ENCODE measurements at regions not wholly inside any gene's neighbourhood (a gene's known extent, or its start where the extent isn't known, plus 50 kb on each side); places are given as distances from the start of the nearest gene placed in this dataset.

DNA sequence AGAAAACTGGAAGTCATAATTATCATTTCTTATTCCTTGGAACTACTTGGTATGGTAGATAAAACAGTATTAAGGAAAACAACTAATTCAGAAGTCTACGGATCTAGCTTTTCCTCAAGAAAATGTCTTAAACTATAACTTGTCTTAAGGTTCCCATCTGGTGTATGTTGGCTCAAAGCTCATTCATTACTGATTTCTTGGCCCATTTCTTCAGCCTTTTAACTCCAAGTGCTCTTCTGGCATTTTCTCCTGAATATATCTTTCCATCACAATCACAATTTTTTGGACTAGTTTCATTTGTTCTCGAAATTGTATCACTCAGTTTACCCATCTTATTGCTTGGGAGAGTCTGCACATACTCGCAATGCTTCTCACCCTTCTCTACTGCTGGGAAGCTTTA is 150.1 kb downstream of the C12orf50 start:
- 50% methylated on average over 3 of the region's 3 CpGs for WGBS
- ATAC-seq (no peak), DNase-seq (no peak)
- no peaks in the 10 kb centered on the region for H3K9me3 ChIP-seq (ENCODE audit: control insufficient read depth, low read length)
- H3K27ac ChIP-seq (ENCODE audit: low read length) = no peak overlapping the region
- no peak overlapping the region for H3K4me3 ChIP-seq (ENCODE audit: low read length)
- H3K4me1 ChIP-seq (ENCODE audit: control insufficient read depth, insufficient read depth, low read length) = no peaks in the 10 kb centered on the region
- intact Hi-C loops (cut with DNase I) = no loop called here
- no peaks in the 10 kb centered on the region for H3K27me3 ChIP-seq (ENCODE audit: control insufficient read depth, insufficient read depth)

DNA sequence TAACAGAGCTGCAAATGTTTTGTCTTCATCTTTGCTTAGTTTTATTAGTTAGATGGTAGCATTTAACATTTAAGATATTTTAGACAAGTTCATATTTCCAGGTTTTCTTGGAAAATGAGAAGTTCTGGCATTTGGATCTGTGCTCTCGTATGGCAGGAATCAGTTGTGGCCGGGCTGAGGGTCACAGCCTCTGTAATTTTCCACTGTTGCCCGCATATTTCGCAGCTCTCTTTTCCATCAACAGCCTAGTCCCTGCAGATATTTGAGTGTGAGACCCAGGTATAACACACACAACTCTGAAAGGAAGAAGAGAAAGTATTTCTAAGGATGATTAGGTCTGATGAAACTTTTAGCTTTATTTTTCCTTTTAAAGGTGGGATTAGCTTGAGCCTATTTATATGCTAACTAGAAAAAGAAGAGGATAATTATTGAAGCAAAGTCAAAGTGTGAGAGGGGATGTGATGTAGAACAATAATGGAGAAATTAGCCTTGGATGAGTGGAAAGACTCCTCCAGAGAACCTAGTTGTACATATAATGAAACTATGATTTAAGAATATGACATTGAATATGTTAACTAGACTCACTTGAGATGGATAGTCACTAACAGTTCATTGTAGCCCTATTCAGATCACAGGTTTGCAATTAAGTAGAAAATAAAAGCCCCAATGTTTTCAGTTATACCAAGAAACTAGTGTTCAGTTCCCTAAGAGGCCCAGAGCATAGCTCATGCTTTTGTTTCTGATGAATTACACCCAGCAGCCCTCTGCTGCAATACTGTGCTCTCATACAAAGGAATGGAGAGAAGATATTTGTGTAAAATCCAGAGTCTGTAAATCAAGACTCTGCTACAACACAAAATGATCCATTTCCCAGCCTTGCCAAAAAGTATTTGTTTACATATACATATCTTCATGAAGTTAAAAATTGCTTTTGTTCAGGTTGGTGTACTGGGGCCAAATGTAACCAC is 158.4 kb downstream of the C12orf50 start:
- H3K27ac ChIP-seq (ENCODE audit: low read length) = no peak overlapping the region
- H3K4me1 ChIP-seq (ENCODE audit: control insufficient read depth, insufficient read depth, low read length) = no peaks in the 10 kb centered on the region
- ATAC-seq = no peak
- intact Hi-C loops (cut with DNase I) = no loop called here
- WGBS = 75% methylated on average over 4 of the region's 4 CpGs
- H3K4me3 ChIP-seq (ENCODE audit: low read length) = no peak overlapping the region
- H3K9me3 ChIP-seq (ENCODE audit: control insufficient read depth, low read length) = no peaks in the 10 kb centered on the region
- DNase-seq = no peak
- H3K27me3 ChIP-seq (ENCODE audit: control insufficient read depth, insufficient read depth) = no peaks in the 10 kb centered on the region

DNA sequence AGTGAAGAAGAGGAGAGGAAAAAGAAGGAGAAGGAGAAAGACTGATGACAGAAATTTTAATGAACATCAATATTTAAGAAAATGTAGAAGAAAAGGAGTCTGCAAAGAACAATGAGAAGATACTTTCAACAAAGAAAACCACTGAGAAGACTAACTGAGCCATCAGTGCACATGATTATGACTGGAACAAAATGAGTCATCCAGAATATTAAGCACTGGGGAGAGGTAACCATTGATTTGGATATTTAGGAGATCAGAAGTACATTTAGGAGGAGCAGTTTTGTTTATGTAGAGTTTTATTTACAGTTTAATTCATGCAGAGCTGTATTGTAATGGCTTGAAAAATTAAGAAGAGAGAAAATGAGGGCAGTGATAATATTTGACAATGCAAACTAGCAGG is 159.1 kb downstream of the C12orf50 start:
- no peak for DNase-seq
- intact Hi-C loops (cut with DNase I) = no loop called here
- H3K27me3 ChIP-seq (ENCODE audit: control insufficient read depth, insufficient read depth) = no peaks in the 10 kb centered on the region
- H3K9me3 ChIP-seq (ENCODE audit: control insufficient read depth, low read length) = no peaks in the 10 kb centered on the region
- ATAC-seq = no peak
- no peak overlapping the region for H3K4me3 ChIP-seq (ENCODE audit: low read length)
- no peaks in the 10 kb centered on the region for H3K4me1 ChIP-seq (ENCODE audit: control insufficient read depth, insufficient read depth, low read length)
- no peak overlapping the region for H3K27ac ChIP-seq (ENCODE audit: low read length)

DNA sequence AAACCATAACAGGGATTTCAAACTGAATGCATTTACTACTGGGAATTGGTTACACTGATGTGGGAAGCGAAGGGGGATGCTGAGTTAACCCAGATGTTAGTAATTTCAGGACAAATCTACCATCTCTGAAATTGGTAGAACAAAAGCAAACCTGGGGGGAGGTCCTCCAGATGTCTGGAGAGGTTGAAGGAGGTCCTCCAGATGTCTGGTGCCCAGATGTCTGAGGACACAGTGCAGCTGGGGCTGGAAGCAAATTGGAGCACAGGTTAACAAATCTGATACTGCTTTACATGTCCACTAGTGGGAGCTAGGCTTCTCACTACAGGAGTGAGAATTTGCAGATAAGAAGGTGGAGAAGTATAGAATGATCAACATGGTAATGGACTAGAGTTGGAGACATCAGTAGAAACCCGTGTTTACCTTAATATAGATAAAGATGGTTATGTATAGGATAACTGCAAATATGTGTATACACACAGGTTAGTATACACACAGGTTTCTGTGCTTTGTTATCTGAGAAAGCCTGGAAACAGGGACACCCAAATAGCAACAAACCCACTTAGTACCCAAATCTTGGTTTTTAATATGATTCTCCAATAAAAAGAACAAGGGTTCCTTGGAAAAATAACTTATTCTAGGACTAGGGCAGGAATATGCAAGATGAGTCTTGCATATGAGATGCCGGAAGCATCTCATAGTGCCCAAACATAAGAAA is 162.5 kb downstream of the C12orf50 start:
- intact Hi-C loops (cut with DNase I) = no loop called here
- H3K27ac ChIP-seq (ENCODE audit: low read length) = no peak overlapping the region
- WGBS = 80% methylated on average over 3 of the region's 3 CpGs

DNA sequence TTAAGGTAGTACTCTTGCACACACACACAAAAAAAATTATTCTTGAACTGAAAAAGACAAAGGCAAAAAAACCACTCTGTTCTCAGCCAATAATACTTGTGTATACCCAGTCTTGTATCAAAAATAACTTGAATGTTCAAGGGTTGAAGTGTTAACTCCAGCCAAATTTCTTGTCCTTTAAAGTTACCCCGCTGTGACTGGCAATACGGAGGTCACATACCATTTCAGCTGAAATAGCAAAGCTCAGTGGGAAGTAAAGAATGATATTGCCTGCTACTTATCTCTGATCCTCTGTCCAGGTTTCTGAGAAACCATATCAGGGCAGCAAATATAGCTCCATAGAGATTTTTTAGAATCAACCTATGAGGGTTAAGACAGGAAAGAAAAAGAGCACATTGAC is 167.4 kb downstream of the C12orf50 start:
- no peaks in the 10 kb centered on the region for H3K4me1 ChIP-seq (ENCODE audit: control insufficient read depth, insufficient read depth, low read length)
- no peak overlapping the region for H3K27ac ChIP-seq (ENCODE audit: low read length)
- H3K9me3 ChIP-seq (ENCODE audit: control insufficient read depth, low read length) = no peaks in the 10 kb centered on the region
- WGBS = 40% methylated on average over 2 of the region's 2 CpGs
- no peak for ATAC-seq
- no peak for DNase-seq
- H3K27me3 ChIP-seq (ENCODE audit: control insufficient read depth, insufficient read depth) = no peaks in the 10 kb centered on the region
- intact Hi-C loops (cut with DNase I) = no loop called here
- no peak overlapping the region for H3K4me3 ChIP-seq (ENCODE audit: low read length)

More for the DNA sequence above, 162.5 kb downstream of the C12orf50 start:
- Histone ChIP-seq H3K9me3 (ENCODE audit: control insufficient read depth, low read length) (no peaks in the 10 kb centered on the region), H3K4me3 (ENCODE audit: low read length) (no peak overlapping the region), H3K27me3 (ENCODE audit: control insufficient read depth, insufficient read depth) (no peaks in the 10 kb centered on the region), H3K4me1 (ENCODE audit: control insufficient read depth, insufficient read depth, low read length) (no peaks in the 10 kb centered on the region)
- no peak for ATAC-seq
- DNase-seq = no peak

DNA sequence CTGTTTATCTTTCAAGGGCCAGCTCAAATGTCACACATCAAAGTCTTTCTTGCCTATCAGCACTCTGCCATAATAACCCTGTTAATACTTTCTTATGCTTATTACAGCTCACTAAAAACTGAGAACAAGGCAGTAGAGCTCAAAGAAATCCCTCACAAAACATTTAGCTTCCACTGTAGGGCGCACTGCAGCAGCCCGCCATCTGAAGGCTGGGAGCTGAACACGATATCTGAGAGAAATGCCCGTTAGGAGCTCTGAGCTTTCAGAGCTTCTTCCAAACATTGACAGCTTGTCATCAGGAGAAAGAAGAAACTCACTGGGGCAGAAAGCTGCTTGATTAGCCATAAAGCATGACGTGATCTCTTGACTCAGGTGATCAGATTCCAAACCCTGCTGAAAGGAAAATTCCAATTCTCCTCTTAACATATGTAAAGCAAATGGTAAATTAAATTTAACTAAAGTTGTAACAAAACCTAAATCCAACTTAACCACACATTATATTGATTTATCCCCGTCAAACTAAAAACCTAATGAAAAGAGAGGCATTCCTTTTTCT is 175.7 kb downstream of the C12orf50 start:
- Histone ChIP-seq H3K4me1 (ENCODE audit: control insufficient read depth, insufficient read depth, low read length) (no peaks in the 10 kb centered on the region), H3K4me3 (ENCODE audit: low read length) (no peak overlapping the region), H3K27ac (ENCODE audit: low read length) (no peak overlapping the region), H3K9me3 (ENCODE audit: control insufficient read depth, low read length) (no peaks in the 10 kb centered on the region), H3K27me3 (ENCODE audit: control insufficient read depth, insufficient read depth) (no peaks in the 10 kb centered on the region)
- DNase-seq (no peak), ATAC-seq (no peak)
- intact Hi-C loops (cut with DNase I) = no loop called here
- 88% methylated on average over 6 of the region's 6 CpGs for WGBS

DNA sequence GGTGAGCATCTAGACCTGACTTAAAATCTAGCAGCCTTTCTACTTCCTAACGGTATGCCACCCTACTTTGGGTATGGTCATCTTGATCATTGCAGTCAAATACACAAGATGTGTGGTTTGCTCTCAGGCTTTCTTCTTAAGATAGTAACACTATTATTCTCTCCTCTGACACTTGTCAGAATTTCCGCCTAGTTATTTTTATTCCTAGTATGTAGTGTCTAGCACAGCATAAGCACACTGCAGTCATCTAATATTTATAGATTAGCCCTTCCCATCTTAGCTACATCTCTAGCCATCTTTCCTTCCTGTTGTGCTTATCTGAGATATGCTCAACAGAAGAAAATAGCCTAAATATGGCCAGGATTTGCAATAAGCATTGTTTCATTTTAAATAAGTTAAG is 180.1 kb downstream of the C12orf50 start:
- 50% methylated on average over 2 of the region's 2 CpGs for WGBS
- no peak for ATAC-seq
- no peak for DNase-seq
- no peaks in the 10 kb centered on the region for H3K4me1 ChIP-seq (ENCODE audit: control insufficient read depth, insufficient read depth, low read length)
- H3K27me3 ChIP-seq (ENCODE audit: control insufficient read depth, insufficient read depth) = no peaks in the 10 kb centered on the region
- H3K9me3 ChIP-seq (ENCODE audit: control insufficient read depth, low read length) = no peaks in the 10 kb centered on the region
- H3K4me3 ChIP-seq (ENCODE audit: low read length) = no peak overlapping the region
- no peak overlapping the region for H3K27ac ChIP-seq (ENCODE audit: low read length)
- intact Hi-C loops (cut with DNase I) = no loop called here

DNA sequence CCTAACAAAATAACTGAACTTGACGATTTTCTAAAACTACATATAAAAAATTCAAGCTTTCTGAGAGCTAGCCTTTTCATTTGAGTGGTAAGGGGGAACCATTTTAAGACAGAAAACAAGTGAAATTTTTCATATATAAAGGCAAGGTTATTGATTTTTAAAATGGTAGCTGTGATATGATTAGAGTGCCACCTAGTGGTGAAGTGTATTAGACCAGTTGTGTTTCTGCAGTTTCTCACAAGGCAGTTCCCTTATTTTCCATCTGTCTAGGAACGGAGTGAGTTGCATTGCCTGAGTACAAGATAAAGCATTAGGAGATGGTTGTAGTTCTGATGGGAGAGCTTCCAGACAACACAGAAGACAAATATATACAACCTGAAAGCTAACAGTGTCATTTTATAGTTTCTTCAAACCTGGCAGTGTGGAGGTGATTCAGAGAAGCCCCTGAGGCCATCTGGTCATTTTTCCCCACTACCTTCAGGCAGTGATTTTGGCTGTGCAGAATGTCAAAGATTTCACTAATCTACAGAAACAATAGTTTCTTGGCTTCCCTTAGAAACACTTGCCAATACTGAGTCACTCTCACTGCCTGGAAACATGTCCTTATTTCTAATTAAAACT is 180.8 kb downstream of the C12orf50 start:
- ATAC-seq = peak in 1 of 2 donors; percentile 28
- Histone ChIP-seq H3K27me3 (ENCODE audit: control insufficient read depth, insufficient read depth) (no peaks in the 10 kb centered on the region), H3K4me3 (ENCODE audit: low read length) (no peak overlapping the region), H3K27ac (ENCODE audit: low read length) (no peak overlapping the region), H3K4me1 (ENCODE audit: control insufficient read depth, insufficient read depth, low read length) (no peaks in the 10 kb centered on the region), H3K9me3 (ENCODE audit: control insufficient read depth, low read length) (no peaks in the 10 kb centered on the region)
- WGBS = 13% methylated on average over 2 of the region's 2 CpGs
- intact Hi-C loops (cut with DNase I) = no loop called here
- no peak for DNase-seq

DNA sequence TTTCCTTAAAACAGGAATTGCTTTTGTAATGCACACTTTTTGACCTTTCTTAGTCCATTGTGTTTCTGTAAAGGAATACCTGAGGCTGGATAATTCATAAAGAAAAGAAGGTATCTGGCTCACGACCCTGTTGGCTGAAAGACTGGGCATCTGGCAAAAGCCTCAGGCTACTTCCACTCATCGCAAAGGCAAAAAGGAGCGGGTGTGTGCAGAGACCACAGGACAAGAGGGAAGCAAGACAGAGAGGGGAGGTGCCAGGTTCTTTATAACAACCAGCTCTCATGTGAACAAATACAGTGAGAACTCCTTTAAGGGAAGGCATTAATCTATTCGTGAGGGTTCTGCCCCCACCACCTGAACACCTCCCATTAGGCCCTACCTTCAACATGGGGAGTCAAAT is 182.1 kb downstream of the C12orf50 start:
- no peak for ATAC-seq
- H3K27ac ChIP-seq (ENCODE audit: low read length) = no peak overlapping the region
- intact Hi-C loops (cut with DNase I) = no loop called here
- no peak overlapping the region for H3K4me3 ChIP-seq (ENCODE audit: low read length)
- H3K9me3 ChIP-seq (ENCODE audit: control insufficient read depth, low read length) = no peaks in the 10 kb centered on the region
- no peaks in the 10 kb centered on the region for H3K27me3 ChIP-seq (ENCODE audit: control insufficient read depth, insufficient read depth)
- DNase-seq = no peak
- no peaks in the 10 kb centered on the region for H3K4me1 ChIP-seq (ENCODE audit: control insufficient read depth, insufficient read depth, low read length)
- WGBS = 76% methylated on average over 4 of the region's 4 CpGs

DNA sequence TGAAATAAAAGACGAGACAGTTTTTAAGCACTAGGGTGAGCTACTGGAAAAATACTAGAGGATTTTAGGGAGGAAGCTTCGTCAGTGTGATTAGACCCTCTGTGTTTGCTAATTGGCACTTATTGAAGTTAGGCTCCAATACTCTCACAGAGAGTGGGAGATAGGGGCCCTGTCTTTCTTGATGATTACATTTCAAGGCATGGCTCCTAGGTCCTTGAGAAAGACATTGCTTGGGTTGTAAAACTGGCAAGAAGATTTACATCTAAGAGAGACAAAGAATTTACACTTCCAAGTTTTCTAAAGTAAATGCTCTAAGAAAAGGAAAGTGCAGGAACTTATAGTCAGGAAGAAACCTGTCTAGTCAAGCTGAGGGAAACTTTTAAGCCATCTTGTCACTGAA is 183.2 kb downstream of the C12orf50 start:
- 79% methylated on average over 2 of the region's 2 CpGs for WGBS
- DNase-seq (no peak), ATAC-seq (no peak)
- Histone ChIP-seq H3K4me3 (ENCODE audit: low read length) (no peak overlapping the region), H3K27ac (ENCODE audit: low read length) (no peak overlapping the region), H3K9me3 (ENCODE audit: control insufficient read depth, low read length) (no peaks in the 10 kb centered on the region), H3K27me3 (ENCODE audit: control insufficient read depth, insufficient read depth) (no peaks in the 10 kb centered on the region), H3K4me1 (ENCODE audit: control insufficient read depth, insufficient read depth, low read length) (no peaks in the 10 kb centered on the region)
- intact Hi-C loops (cut with DNase I) = no loop called here

DNA sequence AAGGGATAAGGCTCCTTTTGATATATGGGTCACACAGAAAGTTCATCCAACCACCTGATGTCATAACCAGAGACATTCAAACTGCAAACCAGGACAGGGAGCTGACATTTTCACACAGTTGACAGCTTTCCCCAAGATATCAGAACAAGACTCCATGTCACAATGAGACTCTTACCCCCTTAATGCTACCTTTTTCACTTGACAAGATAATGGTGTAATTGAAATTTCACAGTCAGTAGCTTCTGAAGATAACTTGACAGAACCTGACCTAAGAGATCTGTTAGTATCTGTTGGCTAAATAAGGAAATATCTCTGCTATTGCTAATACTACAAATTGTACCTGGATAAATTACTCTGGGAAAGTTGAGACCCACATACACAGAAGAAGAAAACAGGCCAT is 187.3 kb downstream of the C12orf50 start:
- no peaks in the 10 kb centered on the region for H3K27me3 ChIP-seq (ENCODE audit: control insufficient read depth, insufficient read depth)

More for the DNA sequence above, 187.3 kb downstream of the C12orf50 start:
- H3K4me3 ChIP-seq (ENCODE audit: low read length) = no peak overlapping the region
- H3K4me1 ChIP-seq (ENCODE audit: control insufficient read depth, insufficient read depth, low read length) = no peaks in the 10 kb centered on the region
- H3K27ac ChIP-seq (ENCODE audit: low read length) = no peak overlapping the region
- DNase-seq (no peak), ATAC-seq (no peak)
- intact Hi-C loops (cut with DNase I) = no loop called here
- H3K9me3 ChIP-seq (ENCODE audit: control insufficient read depth, low read length) = no peaks in the 10 kb centered on the region

Data from right cardiac atrium (tissue), 5 donors.